HFFc6 (cell line): ENCODE measurements at regions not wholly inside any gene's neighbourhood (a gene's known extent, or its start where the extent isn't known, plus 50 kb on each side); places are given as distances from the start of the nearest gene placed in this dataset.
"Not testable (repeated sequence)": the region's sequence is repeated elsewhere in the genome, so short reads cannot be mapped to it uniquely, and the experiment has no call there.

Experiments used
- DNase-seq: peaks from one replicate; pipeline ENCODE4 v3.0.0-alpha.2; 2018
- H3K27ac Mint-ChIP-seq: 2 replicates; pipeline ENCODE4 v1.8.0; 2020; ENCODE audit warnings: mild to moderate bottlenecking, mixed read lengths
- H3K27me3 Mint-ChIP-seq: 2 replicates; pipeline ENCODE4 v1.8.0; 2021; ENCODE audit warnings: mild to moderate bottlenecking, moderate library complexity, mixed read lengths; ENCODE audit not compliant: insufficient read depth
- H3K36me3 Mint-ChIP-seq: 2 replicates; pipeline ENCODE4 v1.8.0; 2021; ENCODE audit warnings: low read depth, mixed read lengths
- H3K4me1 Mint-ChIP-seq: 2 replicates; pipeline ENCODE4 v1.8.0; 2020; ENCODE audit warnings: low read depth, mixed read lengths
- H3K4me3 Mint-ChIP-seq: 2 replicates; pipeline ENCODE4 v1.8.0; 2020; ENCODE audit warnings: mild to moderate bottlenecking, moderate library complexity, mixed read lengths
- H3K9me3 Mint-ChIP-seq: 2 replicates; pipeline ENCODE4 v1.8.0; 2020; ENCODE audit warnings: mild to moderate bottlenecking, mixed read lengths
- CTCF ChIP-seq: fragments of 200-600 bp; sonication (generic); IDR thresholded peaks from 2 replicates; pipeline ENCODE4 v1.5.0; 2021; ENCODE audit warnings: antibody characterized with exemption, mild to moderate bottlenecking

- DNase-seq = no peak
- Mint-ChIP-seq H3K4me1 (no peaks in the 10 kb centered on the region), H3K4me3 (no peak overlapping the region), H3K36me3 (no peaks in the 10 kb centered on the region), H3K27ac (no peak overlapping the region), H3K9me3 (no peaks in the 10 kb centered on the region), H3K27me3 (peaks cover 11% of the 10 kb centered on the region)
- no peak for TF ChIP-seq CTCF
Measured at GRCh38 chr7:149666360-149666945, 106.9 kb downstream of the ZNF467 start.

- not testable (repeated sequence) for DNase-seq, H3K9me3 Mint-ChIP-seq, H3K36me3 Mint-ChIP-seq, H3K4me1 Mint-ChIP-seq, H3K4me3 Mint-ChIP-seq, H3K27ac Mint-ChIP-seq
- H3K27me3 Mint-ChIP-seq = peaks cover 11% of the 10 kb centered on the region
Measured at GRCh38 chr7:149665618-149666017, 107.8 kb downstream of the ZNF467 start.

GRCh38 chr7:149664666-149665065, 108.7 kb downstream of the ZNF467 start:
- DNase-seq = peak; percentile 0
- Mint-ChIP-seq H3K4me1 (no peaks in the 10 kb centered on the region), H3K36me3 (no peaks in the 10 kb centered on the region), H3K27me3 (peaks cover 11% of the 10 kb centered on the region), H3K27ac (no peak overlapping the region), H3K4me3 (no peak overlapping the region), H3K9me3 (no peaks in the 10 kb centered on the region)
- TF ChIP-seq CTCF = no peak

- H3K4me3 Mint-ChIP-seq = no peak overlapping the region
Measured at GRCh38 chr7:149664176-149664575, 109.2 kb downstream of the ZNF467 start.

GRCh38 chr7:149662591-149663095, 110.7 kb downstream of the ZNF467 start:
- H3K27me3 Mint-ChIP-seq = peaks cover 13% of the 10 kb centered on the region
- TF ChIP-seq CTCF = peak; percentile 78

More at GRCh38 chr7:149664176-149664575, 109.2 kb downstream of the ZNF467 start:
- no peak overlapping the region for H3K27ac Mint-ChIP-seq
- H3K9me3 Mint-ChIP-seq = no peaks in the 10 kb centered on the region
- TF ChIP-seq CTCF = no peak
- peaks cover 9% of the 10 kb centered on the region for H3K27me3 Mint-ChIP-seq
- DNase-seq = no peak
- H3K4me1 Mint-ChIP-seq = no peaks in the 10 kb centered on the region
- H3K36me3 Mint-ChIP-seq = no peaks in the 10 kb centered on the region

GRCh38 chr7:149655784-149656183, 117.6 kb downstream of the ZNF467 start:
- DNase-seq = no peak
- peaks cover 7% of the 10 kb centered on the region for H3K27me3 Mint-ChIP-seq
- H3K4me3 Mint-ChIP-seq = no peak overlapping the region
- no peaks in the 10 kb centered on the region for H3K36me3 Mint-ChIP-seq
- H3K27ac Mint-ChIP-seq = no peak overlapping the region
- TF ChIP-seq CTCF = no peak
- H3K9me3 Mint-ChIP-seq = peaks cover 5% of the 10 kb centered on the region; the same call in 1 of the 2 replicates
- no peaks in the 10 kb centered on the region for H3K4me1 Mint-ChIP-seq

More at GRCh38 chr7:149662591-149663095, 110.7 kb downstream of the ZNF467 start:
- DNase-seq = peak; percentile 44
- H3K9me3 Mint-ChIP-seq = no peaks in the 10 kb centered on the region
- no peak overlapping the region for H3K27ac Mint-ChIP-seq
- no peak overlapping the region for H3K4me3 Mint-ChIP-seq
- no peaks in the 10 kb centered on the region for H3K4me1 Mint-ChIP-seq
- no peaks in the 10 kb centered on the region for H3K36me3 Mint-ChIP-seq
